MM.1S (cell line): ENCODE measurements at regions not wholly inside any gene's neighbourhood (a gene's known extent, or its start where the extent isn't known, plus 50 kb on each side); places are given as distances from the start of the nearest gene placed in this dataset.

Experiments
- DNase-seq: peaks from one replicate; pipeline ENCODE4 v3.0.0-alpha.2; 2015
- H2AFZ ChIP-seq: fragments of 300-600 bp; sonication (generic); 2 replicates; pipeline ENCODE4 v1.6.0; 2016; ENCODE audit warnings: antibody characterized with exemption, low read length
- H3F3A ChIP-seq: fragments of 300-600 bp; sonication (generic); 2 replicates; pipeline ENCODE4 v1.6.1; 2016; ENCODE audit warnings: mild to moderate bottlenecking, antibody characterized with exemption, low read length, moderate library complexity, mixed read lengths; ENCODE audit not compliant: insufficient read depth
- H3K27ac ChIP-seq: fragments of 300-600 bp; sonication (generic); 2 replicates; pipeline ENCODE4 v1.5.1; 2016; ENCODE audit warnings: mild to moderate bottlenecking, low read length
- H3K27me3 ChIP-seq: fragments of 300-600 bp; sonication (generic); replicated peaks from 2 replicates; pipeline ENCODE4 v1.6.0; 2016; ENCODE audit warnings: low read length; ENCODE audit not compliant: insufficient read depth
- H3K36me3 ChIP-seq: fragments of 300-600 bp; sonication (generic); replicated peaks from 2 replicates; pipeline ENCODE4 v1.6.1; 2016; ENCODE audit warnings: mild to moderate bottlenecking, low read length, mixed read lengths; ENCODE audit not compliant: insufficient read depth
- H3K4me1 ChIP-seq: fragments of 300-600 bp; sonication (generic); 2 replicates; pipeline ENCODE4 v1.6.1; 2016; ENCODE audit warnings: low read length, mixed read lengths
- H3K4me2 ChIP-seq: fragments of 300-600 bp; sonication (generic); 2 replicates; pipeline ENCODE4 v1.6.0; 2016; ENCODE audit warnings: low read depth, low read length
- H3K4me3 ChIP-seq: fragments of 300-600 bp; sonication (generic); 2 replicates; pipeline ENCODE4 v1.5.1; 2016; ENCODE audit warnings: low read length, mixed read lengths
- H3K79me2 ChIP-seq: fragments of 300-600 bp; sonication (generic); 2 replicates; pipeline ENCODE4 v1.6.1; 2016; ENCODE audit warnings: mixed run types, low read length, mixed read lengths
- H3K9ac ChIP-seq: fragments of 300-600 bp; sonication (generic); 2 replicates; pipeline ENCODE4 v1.6.1; 2016; ENCODE audit warnings: low read length, mixed read lengths
- H3K9me2 ChIP-seq: fragments of 300-600 bp; sonication (generic); replicated peaks from 2 replicates; pipeline ENCODE4 v1.6.1; 2016; ENCODE audit warnings: mild to moderate bottlenecking, low read length, mixed read lengths; ENCODE audit not compliant: insufficient read depth
- H3K9me3 ChIP-seq: fragments of 300-600 bp; sonication (generic); replicated peaks from 2 replicates; pipeline ENCODE4 v1.6.1; 2016; ENCODE audit warnings: mild to moderate bottlenecking, low read length, mixed read lengths; ENCODE audit not compliant: insufficient read depth
- H4K20me1 ChIP-seq: fragments of 300-600 bp; sonication (generic); 2 replicates; pipeline ENCODE4 v1.6.1; 2016; ENCODE audit warnings: mild to moderate bottlenecking, low read length, moderate library complexity, mixed read lengths; ENCODE audit not compliant: insufficient read depth
- CTCF ChIP-seq: fragments of 300-600 bp; sonication (generic); IDR thresholded peaks from 2 replicates; pipeline ENCODE4 v1.5.1; 2016; ENCODE audit warnings: antibody characterized with exemption, low read length, mixed read lengths
- EZH2 ChIP-seq: fragments of 300-600 bp; sonication (generic); optimal IDR thresholded peaks from 2 replicates; pipeline ENCODE3; 2017; ENCODE audit warnings: low read depth, mild to moderate bottlenecking, antibody characterized with exemption, low read length, mixed read lengths
- EZH2phosphoT487 ChIP-seq: fragments of 300-600 bp; sonication (generic); IDR thresholded peaks from 2 replicates; pipeline ENCODE4 v1.6.1; 2018; ENCODE audit warnings: antibody characterized with exemption, low read length

- Histone ChIP-seq H3K36me3 (no peaks in the 10 kb centered on the region), H3F3A (no peaks in the 10 kb centered on the region), H3K9me2 (no peaks in the 10 kb centered on the region), H3K4me1 (no peaks in the 10 kb centered on the region), H2AFZ (no peak overlapping the region), H3K27ac (no peak overlapping the region), H3K9ac (no peak overlapping the region), H3K4me3 (no peak overlapping the region), H3K9me3 (no peaks in the 10 kb centered on the region), H4K20me1 (no peaks in the 10 kb centered on the region), H3K79me2 (no peaks in the 10 kb centered on the region), H3K27me3 (no peaks in the 10 kb centered on the region), H3K4me2 (no peak overlapping the region)
- no peak for TF ChIP-seq EZH2
- no peak for TF ChIP-seq EZH2phosphoT487
- TF ChIP-seq CTCF = no peak
- DNase-seq = no peak
Measured at GRCh38 chr15:91526424-91526823, 327.1 kb upstream of the SLCO3A1 start.

GRCh38 chr15:91528801-91529200 is 324.7 kb upstream of the SLCO3A1 start:
- no peaks in the 10 kb centered on the region for H3K9me3 ChIP-seq
- H4K20me1 ChIP-seq = no peaks in the 10 kb centered on the region
- DNase-seq = no peak
- no peaks in the 10 kb centered on the region for H3K4me1 ChIP-seq
- H3K36me3 ChIP-seq = no peaks in the 10 kb centered on the region
- no peak overlapping the region for H3K27ac ChIP-seq
- H2AFZ ChIP-seq = no peak overlapping the region
- no peaks in the 10 kb centered on the region for H3K27me3 ChIP-seq
- H3K79me2 ChIP-seq = no peaks in the 10 kb centered on the region
- no peaks in the 10 kb centered on the region for H3F3A ChIP-seq
- H3K9ac ChIP-seq = no peak overlapping the region
- TF ChIP-seq CTCF = no peak
- TF ChIP-seq EZH2phosphoT487 = no peak
- no peak for TF ChIP-seq EZH2
- H3K4me3 ChIP-seq = no peak overlapping the region
- H3K9me2 ChIP-seq = no peaks in the 10 kb centered on the region
- H3K4me2 ChIP-seq = no peak overlapping the region

- H3K4me3 ChIP-seq = no peak overlapping the region
- H3K9me2 ChIP-seq = no peaks in the 10 kb centered on the region
- no peak overlapping the region for H2AFZ ChIP-seq
- no peaks in the 10 kb centered on the region for H3K9me3 ChIP-seq
- no peak overlapping the region for H3K4me2 ChIP-seq
- H3K27ac ChIP-seq = no peak overlapping the region
- H3K4me1 ChIP-seq = no peaks in the 10 kb centered on the region
- no peaks in the 10 kb centered on the region for H4K20me1 ChIP-seq
- H3K79me2 ChIP-seq = no peaks in the 10 kb centered on the region
- no peaks in the 10 kb centered on the region for H3F3A ChIP-seq
- H3K36me3 ChIP-seq = no peaks in the 10 kb centered on the region
- TF ChIP-seq CTCF (no peak), EZH2phosphoT487 (no peak), EZH2 (no peak)
- H3K9ac ChIP-seq = no peak overlapping the region
- no peaks in the 10 kb centered on the region for H3K27me3 ChIP-seq
- no peak for DNase-seq
Measured at GRCh38 chr15:91529534-91529933, 324.0 kb upstream of the SLCO3A1 start.

GRCh38 chr15:91530279-91530678 is 323.2 kb upstream of the SLCO3A1 start:
- DNase-seq = no peak
- Histone ChIP-seq H3K36me3 (no peaks in the 10 kb centered on the region), H3K9ac (no peak overlapping the region), H3K79me2 (no peaks in the 10 kb centered on the region), H3K27ac (no peak overlapping the region), H4K20me1 (no peaks in the 10 kb centered on the region), H3F3A (no peaks in the 10 kb centered on the region), H3K9me2 (no peaks in the 10 kb centered on the region), H3K4me2 (no peak overlapping the region), H3K4me1 (no peaks in the 10 kb centered on the region), H2AFZ (no peak overlapping the region), H3K4me3 (no peak overlapping the region), H3K27me3 (no peaks in the 10 kb centered on the region), H3K9me3 (no peaks in the 10 kb centered on the region)
- TF ChIP-seq CTCF (no peak), EZH2 (no peak), EZH2phosphoT487 (no peak)
